ENCODE measurements at regions not wholly inside any gene's neighbourhood (a gene's known extent, or its start where the extent isn't known, plus 50 kb on each side); places are given as distances from the start of the nearest gene placed in this dataset.

- TF ChIP-seq POLR2A (IDR thresholded peaks at IDR 0.05): no peak
- no peak for TF ChIP-seq CTCF (IDR thresholded peaks at IDR 0.05)
Observed at GRCh38 chr5:89181546-89181945, 298.6 kb upstream of the MEF2C start.
